Uterus (tissue), 2 donors: ENCODE measurements at regions not wholly inside any gene's neighbourhood (a gene's known extent, or its start where the extent isn't known, plus 50 kb on each side); places are given as distances from the start of the nearest gene placed in this dataset.

ENCODE experiments used
- POLR2A ChIP-seq, 2 donors: fragments of 450-650 bp; IDR thresholded peaks; one replicate each; pipeline ENCODE4 v1.6.1; 2016; ENCODE audit warnings: antibody characterized with exemption in 2 of 2, mild to moderate bottlenecking in 1 of 2, moderate library complexity in 1 of 2
- TF ChIP-seq, protein P1 (sequence below), 4 experiments: fragments of 200-600 bp in 2 of 4; fragments of 450-650 bp in 2 of 4; sonication (generic) in 2 of 4; IDR thresholded peaks; one replicate each; pipeline ENCODE4 v1.5.1; 2016 to 2019; ENCODE audit warnings: antibody characterized with exemption in 4 of 4, mild to moderate bottlenecking in 2 of 4, moderate library complexity in 1 of 4

DNA sequence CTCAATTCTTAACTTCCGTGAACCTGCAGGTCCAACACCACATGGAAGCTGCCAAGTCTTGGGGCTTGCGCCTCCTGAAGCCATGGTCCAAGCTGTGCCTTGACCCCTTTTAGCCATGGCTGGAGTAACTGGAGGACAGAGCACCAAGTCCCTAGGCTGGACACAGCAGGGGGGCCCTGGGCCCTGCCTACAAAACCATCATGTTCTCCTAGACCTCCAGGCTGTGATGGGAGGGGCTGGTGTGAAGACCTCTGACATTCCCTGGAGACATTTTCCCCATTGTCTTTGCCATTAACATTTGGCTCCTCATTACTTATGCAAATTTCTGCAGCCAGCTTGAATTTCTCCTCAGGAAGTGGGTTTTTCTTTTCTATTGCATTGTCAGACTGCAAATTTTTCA lies 570.1 kb downstream of the FSCB start:
- no peak for TF ChIP-seq POLR2A (IDR thresholded peaks at IDR 0.05)
- TF ChIP-seq, protein P1, sequence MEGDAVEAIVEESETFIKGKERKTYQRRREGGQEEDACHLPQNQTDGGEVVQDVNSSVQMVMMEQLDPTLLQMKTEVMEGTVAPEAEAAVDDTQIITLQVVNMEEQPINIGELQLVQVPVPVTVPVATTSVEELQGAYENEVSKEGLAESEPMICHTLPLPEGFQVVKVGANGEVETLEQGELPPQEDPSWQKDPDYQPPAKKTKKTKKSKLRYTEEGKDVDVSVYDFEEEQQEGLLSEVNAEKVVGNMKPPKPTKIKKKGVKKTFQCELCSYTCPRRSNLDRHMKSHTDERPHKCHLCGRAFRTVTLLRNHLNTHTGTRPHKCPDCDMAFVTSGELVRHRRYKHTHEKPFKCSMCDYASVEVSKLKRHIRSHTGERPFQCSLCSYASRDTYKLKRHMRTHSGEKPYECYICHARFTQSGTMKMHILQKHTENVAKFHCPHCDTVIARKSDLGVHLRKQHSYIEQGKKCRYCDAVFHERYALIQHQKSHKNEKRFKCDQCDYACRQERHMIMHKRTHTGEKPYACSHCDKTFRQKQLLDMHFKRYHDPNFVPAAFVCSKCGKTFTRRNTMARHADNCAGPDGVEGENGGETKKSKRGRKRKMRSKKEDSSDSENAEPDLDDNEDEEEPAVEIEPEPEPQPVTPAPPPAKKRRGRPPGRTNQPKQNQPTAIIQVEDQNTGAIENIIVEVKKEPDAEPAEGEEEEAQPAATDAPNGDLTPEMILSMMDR (IDR thresholded peaks at IDR 0.05), result no peak
